Ovary (tissue), 7 donors: ENCODE measurements at regions not wholly inside any gene's neighbourhood (a gene's known extent, or its start where the extent isn't known, plus 50 kb on each side); places are given as distances from the start of the nearest gene placed in this dataset.

Experiments used
- DNase-seq, 5 donors: peaks; one replicate each; pipeline ENCODE4 v3.0.0-alpha.2; 2019 to 2020
- H3K27ac ChIP-seq, 2 donors: fragments of 200-600 bp; one replicate each; pipeline versions ENCODE4 v1.5.1 to v1.8.0; 2019 to 2022
- H3K27me3 ChIP-seq: fragments of 200-600 bp; one replicate; pipeline ENCODE4 v1.8.0; 2022
- H3K36me3 ChIP-seq: fragments of 200-600 bp; sonication (generic); one replicate; pipeline ENCODE4 v1.5.1; 2019
- H3K4me1 ChIP-seq: one replicate; pipeline ENCODE4 v1.8.1; 2013; ENCODE audit warnings: mild to moderate bottlenecking, moderate library complexity; ENCODE audit not compliant: insufficient read depth
- H3K4me3 ChIP-seq: fragments of 200-600 bp; sonication (generic); one replicate; pipeline ENCODE4 v1.5.1; 2017
- H3K9me3 ChIP-seq, 2 donors: fragments of 200-600 bp in 1 of 2; sonication (generic) in 1 of 2; one replicate each; pipeline versions ENCODE4 v1.5.1 to v1.8.1; 2013 to 2019; ENCODE audit warnings: mild to moderate bottlenecking in 1 of 2, moderate library complexity in 1 of 2
- EP300 ChIP-seq: sonication (generic); formaldehyde crosslinking; IDR thresholded peaks from one replicate; pipeline ENCODE4 v1.6.1; 2017; ENCODE audit warnings: antibody characterized with exemption
- POLR2A ChIP-seq: fragments of 450-650 bp; IDR thresholded peaks from one replicate; pipeline ENCODE4 v1.6.1; 2017; ENCODE audit warnings: antibody characterized with exemption, mild to moderate bottlenecking, moderate library complexity
- WGBS, 3 donors: extraction: QIAGEN DNeasy Blood & Tissue Kit in 1 of 3; methylation state at CpG; one replicate each; pipeline versions ENCODE4 v1.1.5 to v1.1.7; 2013 to 2017; 5-methylcytosine and 5-hydroxymethylcytosine counted together
- intact Hi-C, 4 donors: fragments of 100-400 bp; cut with DNase I; formaldehyde crosslinking; loops; one replicate each; pipeline versions ENCODE4 v1.11.0 to v1.15.1; 2022 to 2023
- TF ChIP-seq, protein P1 (sequence below), 3 donors: fragments of 450-650 bp in 2 of 3; fragments of 200-600 bp in 1 of 3; IDR thresholded peaks; one replicate each; pipeline versions ENCODE4 v1.5.1 to v1.8.0; 2016 to 2022; ENCODE audit warnings: antibody characterized with exemption in 3 of 3, mild to moderate bottlenecking in 1 of 3
- donor health status: DM: no; HTN: no; CAD: no; lungs with moderate emphysema.
- donor health status: DM: no; HTN: no; CAD: no.
- donor health status: Bipolar disorder and iron deficiency.
- donor health status: DM: no; HTN: no; CAD: no.
- donor health status: DM: yes; HTN: yes; CAD: no.

DNA sequence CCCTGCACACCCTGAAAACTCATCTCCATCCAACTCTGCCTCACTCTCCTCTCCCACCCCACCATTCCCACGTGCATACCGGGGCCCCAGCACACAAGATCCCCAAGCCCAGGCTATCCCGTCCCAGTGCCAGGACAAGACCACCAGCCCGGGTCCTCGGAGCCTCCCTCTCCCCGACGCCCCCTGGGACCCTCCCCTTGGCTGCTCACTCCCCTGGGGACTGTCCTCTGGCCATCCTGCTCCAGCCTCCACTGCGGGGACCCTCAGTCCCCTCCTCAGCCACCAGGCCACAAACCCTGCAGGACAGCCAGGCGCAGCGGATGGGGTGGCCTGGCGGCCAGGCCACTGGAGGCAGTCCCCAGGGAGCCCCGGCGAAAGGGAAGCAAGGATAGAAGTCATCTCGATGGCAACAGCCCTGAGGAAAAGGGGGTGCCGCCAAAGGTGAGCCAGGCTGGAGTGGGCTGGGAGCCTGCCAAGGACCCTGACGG is 62.8 kb downstream of the C9orf50 start:
- no peaks in the 10 kb centered on the region for H3K36me3 ChIP-seq
- DNase-seq: peak in 4 of 5 donors; percentile 30 to 65 (median 52)
- H3K4me1 ChIP-seq: peaks cover 33% of the 10 kb centered on the region
- WGBS, 3 donors: 78 to 81% (median 79%) methylated on average over 15 to 16 of the region's 16 CpGs
- H3K9me3 ChIP-seq: no peaks in the 10 kb centered on the region
- no peak overlapping the region for H3K4me3 ChIP-seq
- H3K27ac ChIP-seq: peak overlapping the region in 1 of 2 donors; percentile 88
- TF ChIP-seq POLR2A: no peak
- TF ChIP-seq, protein P1, sequence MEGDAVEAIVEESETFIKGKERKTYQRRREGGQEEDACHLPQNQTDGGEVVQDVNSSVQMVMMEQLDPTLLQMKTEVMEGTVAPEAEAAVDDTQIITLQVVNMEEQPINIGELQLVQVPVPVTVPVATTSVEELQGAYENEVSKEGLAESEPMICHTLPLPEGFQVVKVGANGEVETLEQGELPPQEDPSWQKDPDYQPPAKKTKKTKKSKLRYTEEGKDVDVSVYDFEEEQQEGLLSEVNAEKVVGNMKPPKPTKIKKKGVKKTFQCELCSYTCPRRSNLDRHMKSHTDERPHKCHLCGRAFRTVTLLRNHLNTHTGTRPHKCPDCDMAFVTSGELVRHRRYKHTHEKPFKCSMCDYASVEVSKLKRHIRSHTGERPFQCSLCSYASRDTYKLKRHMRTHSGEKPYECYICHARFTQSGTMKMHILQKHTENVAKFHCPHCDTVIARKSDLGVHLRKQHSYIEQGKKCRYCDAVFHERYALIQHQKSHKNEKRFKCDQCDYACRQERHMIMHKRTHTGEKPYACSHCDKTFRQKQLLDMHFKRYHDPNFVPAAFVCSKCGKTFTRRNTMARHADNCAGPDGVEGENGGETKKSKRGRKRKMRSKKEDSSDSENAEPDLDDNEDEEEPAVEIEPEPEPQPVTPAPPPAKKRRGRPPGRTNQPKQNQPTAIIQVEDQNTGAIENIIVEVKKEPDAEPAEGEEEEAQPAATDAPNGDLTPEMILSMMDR (IDR thresholded peaks at IDR 0.05): no peak
- TF ChIP-seq EP300: no peak
- H3K27me3 ChIP-seq: no peaks in the 10 kb centered on the region
- intact Hi-C loops: loop anchor here in 1 of 4 donors (10.0 kb wide), 1 partner anchor 47 kb away; no protein-coding TSS in a partner anchor

DNA sequence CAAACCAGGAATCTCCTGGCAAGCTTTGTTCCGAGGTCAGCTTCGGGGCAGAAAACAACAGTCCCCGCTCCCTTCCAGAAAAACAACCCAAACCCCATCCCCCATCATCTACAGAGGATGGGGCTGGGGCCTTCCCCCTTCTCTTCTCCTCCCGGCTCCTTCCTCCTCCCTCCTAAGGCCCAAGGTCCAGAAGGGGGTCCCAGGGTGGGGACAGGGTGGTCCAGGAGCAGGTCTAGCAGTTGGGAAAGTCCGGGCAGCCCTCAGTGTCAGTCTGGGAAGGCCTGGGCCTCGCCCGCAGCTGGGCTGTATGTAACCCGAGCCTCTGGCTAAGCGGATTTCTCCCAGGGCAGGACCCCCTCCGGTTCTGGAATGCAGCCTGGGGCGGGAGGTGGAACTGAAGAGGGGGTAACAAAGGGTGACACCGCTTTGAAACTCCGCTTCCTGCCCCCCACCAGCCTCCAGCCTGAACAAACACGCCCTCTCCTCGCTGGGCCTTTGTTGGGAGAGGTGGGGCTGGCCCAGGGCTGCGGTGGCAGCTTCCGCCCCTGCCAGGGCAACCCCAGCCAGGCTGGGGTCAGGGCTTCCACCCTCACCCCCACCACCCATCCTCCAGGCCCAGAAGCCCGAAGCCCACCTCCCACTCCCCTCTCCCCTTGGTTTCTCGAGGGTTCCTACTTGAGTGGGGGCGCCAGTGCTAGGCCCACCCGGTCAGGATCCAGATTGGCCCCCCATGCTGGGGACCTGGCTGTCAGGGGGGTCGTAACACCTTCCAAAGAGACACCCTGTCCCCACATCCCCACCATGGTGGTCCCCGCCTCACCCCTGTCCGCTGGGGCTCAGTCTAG is 63.5 kb downstream of the C9orf50 start:
- Histone ChIP-seq H3K27me3 (no peaks in the 10 kb centered on the region), H3K27ac (peak overlapping the region; percentile 26 to 88), H3K4me1 (peaks cover 33% of the 10 kb centered on the region), H3K9me3 (no peaks in the 10 kb centered on the region), H3K36me3 (no peaks in the 10 kb centered on the region), H3K4me3 (no peak overlapping the region)
- 40 to 54% (median 46%) methylated on average over 24 of the region's 24 CpGs for WGBS, 3 donors
- TF ChIP-seq EP300 (no peak), POLR2A (no peak)
- TF ChIP-seq, protein P1 (IDR thresholded peaks at IDR 0.05): no peak
- DNase-seq: peak; percentile 68 to 88 (median 83)
- intact Hi-C loops: loop anchor here in 1 of 4 donors (10.0 kb wide), 1 partner anchor 47 kb away; no protein-coding TSS in a partner anchor

DNA sequence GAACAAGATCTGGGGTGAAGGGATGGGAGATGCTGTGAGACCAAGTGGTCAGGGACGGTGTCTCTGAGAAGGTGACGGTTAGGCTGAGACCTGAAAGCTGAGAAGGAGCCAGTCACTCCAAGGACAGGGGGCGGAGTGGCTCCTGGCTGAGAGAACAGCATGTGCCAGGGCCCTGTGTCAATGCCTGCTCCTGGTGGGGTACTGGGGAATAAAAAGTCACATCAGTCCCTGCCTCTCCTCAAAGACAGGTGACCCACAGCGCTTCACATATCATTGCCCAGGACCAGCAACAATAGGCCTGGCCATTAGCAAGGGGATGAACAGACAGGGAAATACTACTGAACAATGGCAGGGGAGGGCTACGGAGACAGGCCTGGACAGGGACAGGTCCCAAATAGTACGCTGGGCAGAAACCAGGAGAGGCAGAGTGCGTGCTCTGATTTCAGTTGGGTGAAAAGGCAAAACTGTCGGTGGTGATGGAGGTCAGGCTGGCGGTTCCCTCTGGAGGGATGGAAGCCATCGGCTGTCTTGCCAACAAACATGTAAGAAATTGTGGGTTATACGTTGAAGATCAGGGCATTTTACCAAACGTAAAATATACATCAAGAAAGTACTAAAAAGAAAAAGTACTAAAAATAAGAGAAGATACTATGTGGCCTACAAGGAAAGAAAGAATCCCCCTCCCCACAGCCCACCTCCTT is 64.3 kb downstream of the C9orf50 start:
- Histone ChIP-seq H3K27ac (peak overlapping the region; percentile 49 to 88), H3K9me3 (no peaks in the 10 kb centered on the region), H3K4me3 (no peak overlapping the region), H3K4me1 (peaks cover 30% of the 10 kb centered on the region), H3K36me3 (no peaks in the 10 kb centered on the region), H3K27me3 (no peaks in the 10 kb centered on the region)
- TF ChIP-seq POLR2A (no peak), EP300 (no peak)
- TF ChIP-seq, protein P1 (IDR thresholded peaks at IDR 0.05): no peak
- peak in 2 of 5 donors; percentile 24 to 39 for DNase-seq
- WGBS, 3 donors: 58 to 76% (median 70%) methylated on average over 12 of the region's 12 CpGs
- intact Hi-C loops: loop anchor here in 1 of 4 donors (10.0 kb wide), 1 partner anchor 48 kb away; no protein-coding TSS in a partner anchor

DNA sequence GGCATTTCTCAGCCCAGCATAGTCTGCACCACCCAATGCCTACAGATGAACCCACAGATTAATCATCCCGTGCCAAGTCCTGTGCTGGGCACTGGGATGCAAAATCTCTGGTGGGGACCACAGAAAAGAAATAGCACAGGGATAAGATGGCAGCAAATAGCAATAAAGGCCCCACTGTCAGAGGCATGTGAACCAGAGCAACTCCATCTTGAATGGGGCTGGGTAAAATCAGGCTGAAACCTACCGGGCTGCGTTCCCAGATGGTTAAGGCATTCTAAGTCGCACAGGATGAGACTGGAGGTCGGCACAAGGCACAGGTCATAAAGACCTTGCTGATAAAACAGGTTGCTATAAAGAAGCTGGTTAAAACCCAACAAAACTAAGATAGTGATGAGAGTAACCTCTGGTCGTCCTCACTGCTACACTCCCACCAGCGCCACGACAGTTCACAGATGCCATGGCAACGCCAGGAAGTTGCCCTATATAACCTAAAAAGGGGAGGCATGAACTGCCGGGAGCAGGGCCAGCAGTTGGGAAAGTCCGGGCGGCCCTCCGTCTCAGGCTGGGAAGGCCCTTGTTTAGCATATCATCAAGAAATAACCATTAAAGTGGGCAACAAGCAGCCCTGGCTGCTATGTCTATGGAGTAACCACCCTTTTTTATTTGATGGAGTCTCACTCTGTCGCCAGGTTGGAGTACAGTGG is 65.2 kb downstream of the C9orf50 start:
- H3K4me1 ChIP-seq: peaks cover 30% of the 10 kb centered on the region
- H3K9me3 ChIP-seq: no peaks in the 10 kb centered on the region
- no peak overlapping the region for H3K4me3 ChIP-seq
- peak; percentile 62 to 80 (median 69) for DNase-seq
- intact Hi-C loops: loop anchor here in 1 of 4 donors (10.0 kb wide), 1 partner anchor 49 kb away; no protein-coding TSS in a partner anchor
- TF ChIP-seq POLR2A: no peak
- TF ChIP-seq, protein P1 (IDR thresholded peaks at IDR 0.05): no peak
- TF ChIP-seq EP300: no peak
- no peaks in the 10 kb centered on the region for H3K36me3 ChIP-seq
- WGBS, 3 donors: 24 to 44% (median 36%) methylated on average over 14 of the region's 14 CpGs
- H3K27ac ChIP-seq: peak overlapping the region; percentile 49 to 88
- no peaks in the 10 kb centered on the region for H3K27me3 ChIP-seq
